ENCODE measurements at regions not wholly inside any gene's neighbourhood (a gene's known extent, or its start where the extent isn't known, plus 50 kb on each side); places are given as distances from the start of the nearest gene placed in this dataset.

DNA sequence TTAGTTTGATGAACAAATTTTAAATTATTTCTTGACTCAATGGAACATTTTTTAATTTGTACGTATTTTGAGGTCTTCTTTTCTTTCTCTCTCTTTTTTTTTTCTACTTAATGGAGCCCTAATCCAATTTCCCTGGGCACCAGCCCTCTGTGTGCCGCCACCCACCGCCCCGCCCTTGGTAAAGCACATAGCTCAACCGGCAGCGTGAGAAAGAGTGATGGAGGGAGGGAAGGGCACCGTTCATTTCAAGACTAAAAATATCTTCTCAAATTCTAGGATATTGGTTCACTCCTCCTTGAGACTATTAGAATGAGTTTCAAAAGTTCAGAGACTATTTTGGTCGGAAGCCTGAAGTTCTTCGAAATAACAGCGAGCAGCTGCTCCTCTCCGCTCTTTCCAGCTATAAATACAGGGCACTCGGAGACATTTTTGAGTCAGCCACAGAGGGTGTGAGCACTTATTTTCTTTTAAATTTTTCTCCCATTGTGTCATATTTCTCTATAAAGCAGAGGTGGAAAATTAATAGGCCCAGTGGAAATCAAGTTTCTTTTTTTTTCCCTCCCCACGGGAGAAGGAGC, 731.7 kb upstream of the ID2 start:
- WGBS (ENCODE audit: extremely low coverage, insufficient read length, low lambda C conversion rate): no CpG with 5 or more reads among the region's 13 CpGs
- H2BK20ac ChIP-seq (ENCODE audit: low read depth, low read length, poor library complexity, severe bottlenecking): no peak overlapping the region
- H3K4ac ChIP-seq (ENCODE audit: low read depth, low read length): no peak overlapping the region
- TF ChIP-seq, protein P1, sequence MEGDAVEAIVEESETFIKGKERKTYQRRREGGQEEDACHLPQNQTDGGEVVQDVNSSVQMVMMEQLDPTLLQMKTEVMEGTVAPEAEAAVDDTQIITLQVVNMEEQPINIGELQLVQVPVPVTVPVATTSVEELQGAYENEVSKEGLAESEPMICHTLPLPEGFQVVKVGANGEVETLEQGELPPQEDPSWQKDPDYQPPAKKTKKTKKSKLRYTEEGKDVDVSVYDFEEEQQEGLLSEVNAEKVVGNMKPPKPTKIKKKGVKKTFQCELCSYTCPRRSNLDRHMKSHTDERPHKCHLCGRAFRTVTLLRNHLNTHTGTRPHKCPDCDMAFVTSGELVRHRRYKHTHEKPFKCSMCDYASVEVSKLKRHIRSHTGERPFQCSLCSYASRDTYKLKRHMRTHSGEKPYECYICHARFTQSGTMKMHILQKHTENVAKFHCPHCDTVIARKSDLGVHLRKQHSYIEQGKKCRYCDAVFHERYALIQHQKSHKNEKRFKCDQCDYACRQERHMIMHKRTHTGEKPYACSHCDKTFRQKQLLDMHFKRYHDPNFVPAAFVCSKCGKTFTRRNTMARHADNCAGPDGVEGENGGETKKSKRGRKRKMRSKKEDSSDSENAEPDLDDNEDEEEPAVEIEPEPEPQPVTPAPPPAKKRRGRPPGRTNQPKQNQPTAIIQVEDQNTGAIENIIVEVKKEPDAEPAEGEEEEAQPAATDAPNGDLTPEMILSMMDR (conservative IDR thresholded peaks at IDR 0.05): no peak
- no peak overlapping the region for H3K14ac ChIP-seq (ENCODE audit: insufficient read depth, low read length)
- H4K5ac ChIP-seq (ENCODE audit: insufficient read length, low read depth, low read length): no peak overlapping the region
- Mint-ChIP-seq H3K27me3 (ENCODE audit: low read depth) (peaks cover 6% of the 10 kb centered on the region), H3K4me3 (no peak overlapping the region), H3K36me3 (ENCODE audit: insufficient read depth in 1 of 3, low read depth in 3 of 3) (no peaks in the 10 kb centered on the region; a peak in 1 of 7 replicates), H3K4me1 (peaks cover 8 to 11% of the 10 kb centered on the region in 2 experiments; a peak in 1 of 4 replicates), H3K9me3 (no peaks in the 10 kb centered on the region), H3K27ac (no peak overlapping the region)
- H3K23ac ChIP-seq (ENCODE audit: insufficient read length, low read depth, low read length): no peak overlapping the region
- H2AK5ac ChIP-seq (ENCODE audit: insufficient read length, low read length): no peak overlapping the region
- no peak overlapping the region for H3T11ph ChIP-seq (ENCODE audit: low read length)
- no peak overlapping the region for H3K27ac ChIP-seq (ENCODE audit: insufficient read length, low read depth, low read length)
- no peaks in the 10 kb centered on the region for H4K20me1 ChIP-seq (ENCODE audit: control insufficient read depth, insufficient read depth, insufficient read length)
- no peak overlapping the region for H4K8ac ChIP-seq (replicated peaks; ENCODE audit: insufficient read length, low read depth, low read length)
- H2BK12ac ChIP-seq (ENCODE audit: insufficient read length, low read depth, low read length): no peak overlapping the region
- no peaks in the 10 kb centered on the region for H3K79me2 ChIP-seq (ENCODE audit: insufficient read depth, low read length)
- no peaks in the 10 kb centered on the region for H3K79me1 ChIP-seq (ENCODE audit: insufficient read depth, low read depth, low read length, poor library complexity, severe bottlenecking)
- H2BK5ac ChIP-seq (ENCODE audit: insufficient read length, low read length): no peak overlapping the region
- no peak overlapping the region for H2BK120ac ChIP-seq (ENCODE audit: low read depth, low read length, poor library complexity, severe bottlenecking)
- H4K91ac ChIP-seq (ENCODE audit: insufficient read length, low read depth, low read length): no peak overlapping the region
- no peaks in the 10 kb centered on the region for H3K27me3 ChIP-seq (ENCODE audit: insufficient read depth, low read length)
- no peak for DNase-seq
- no peak overlapping the region for H3K56ac ChIP-seq (ENCODE audit: insufficient read length, low read depth, low read length)
- no peak overlapping the region for H2AFZ ChIP-seq (ENCODE audit: low read length)
- H3K9me3 ChIP-seq (ENCODE audit: control insufficient read depth, low read depth, low read length): no peaks in the 10 kb centered on the region
- H3K23me2 ChIP-seq (ENCODE audit: insufficient read length, low read depth, low read length, poor library complexity, severe bottlenecking): no peaks in the 10 kb centered on the region
- no peak overlapping the region for H3K18ac ChIP-seq (ENCODE audit: insufficient read length, low read depth, low read length)
- no peak overlapping the region for H2BK15ac ChIP-seq (ENCODE audit: low read depth, low read length)
- no peak overlapping the region for H3K9ac ChIP-seq (ENCODE audit: extremely low read depth, insufficient read length, low read length)
- no peak overlapping the region for H3K4me2 ChIP-seq (ENCODE audit: insufficient read depth, insufficient read length, low read length)
- no peaks in the 10 kb centered on the region for H3K4me1 ChIP-seq (ENCODE audit: insufficient read depth, low read length)

All from H9 (cell line).